NT2/D1 (cell line): ENCODE measurements at regions not wholly inside any gene's neighbourhood (a gene's known extent, or its start where the extent isn't known, plus 50 kb on each side); places are given as distances from the start of the nearest gene placed in this dataset.

Source experiments
- SUZ12 ChIP-seq: IDR thresholded peaks from 2 replicates; pipeline ENCODE4 v1.6.1; 2011; ENCODE audit not compliant: insufficient read length, insufficient read depth; ENCODE audit errors: extremely low read depth
- ZNF274 ChIP-seq: IDR thresholded peaks from 2 replicates; pipeline ENCODE4 v1.6.1; 2011; ENCODE audit warnings: mild to moderate bottlenecking, low read depth, low read length

- TF ChIP-seq SUZ12 (no peak), ZNF274 (no peak)
Measured at GRCh38 chr4:8747467-8748235, 124.0 kb downstream of the HMX1 start.
